ENCODE measurements at regions not wholly inside any gene's neighbourhood (a gene's known extent, or its start where the extent isn't known, plus 50 kb on each side); places are given as distances from the start of the nearest gene placed in this dataset.

DNA sequence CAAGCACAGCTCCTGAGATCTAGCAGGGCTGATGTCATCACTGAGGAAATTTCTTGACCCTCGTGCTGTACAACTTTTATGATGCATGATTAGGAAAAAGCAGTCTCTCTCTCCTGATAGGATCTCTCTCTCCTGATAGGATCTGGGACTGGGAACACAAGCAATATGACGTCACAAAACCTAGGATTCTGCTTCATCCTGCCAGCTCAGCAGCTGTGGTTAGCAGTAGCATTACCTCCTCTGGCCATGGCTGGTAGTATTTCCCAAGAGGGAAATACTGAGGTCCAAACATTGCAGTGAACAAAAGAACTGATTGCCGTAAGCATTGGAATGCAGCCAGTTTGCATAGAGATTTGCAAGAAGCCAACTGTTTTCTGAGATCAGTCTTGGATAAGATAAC is 521.2 kb upstream of the POU3F3 start:
- no peak for DNase-seq

- no peak for DNase-seq
Observed at GRCh38 chr2:104337869-104338268, 516.0 kb upstream of the POU3F3 start.

- no peak for DNase-seq
Observed at GRCh38 chr2:104340162-104340561, 513.8 kb upstream of the POU3F3 start.

- DNase-seq, result no peak
Observed at GRCh38 chr2:104340879-104341828, 512.8 kb upstream of the POU3F3 start.

DNA sequence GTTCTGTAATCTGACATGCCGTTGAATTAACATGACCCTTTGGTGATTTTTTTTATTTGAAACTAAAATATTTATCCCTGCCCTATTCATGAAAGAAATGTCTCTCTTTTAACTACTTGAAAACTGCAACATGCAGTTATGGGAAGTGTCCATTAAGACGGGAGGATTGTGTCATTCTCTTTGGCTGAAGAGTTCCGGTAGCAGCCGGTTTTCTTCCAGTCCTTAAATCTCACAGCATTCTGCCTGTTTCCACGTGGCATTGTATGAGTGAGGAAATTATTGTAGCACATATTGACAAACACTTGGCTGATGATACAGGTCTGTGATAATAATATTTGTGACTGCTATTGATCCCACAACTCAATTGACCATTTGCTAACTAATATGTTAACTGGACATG is 509.6 kb upstream of the POU3F3 start:
- DNase-seq, result no peak

- DNase-seq, result no peak
Observed at GRCh38 chr2:104344985-104345384, 508.9 kb upstream of the POU3F3 start.

DNA sequence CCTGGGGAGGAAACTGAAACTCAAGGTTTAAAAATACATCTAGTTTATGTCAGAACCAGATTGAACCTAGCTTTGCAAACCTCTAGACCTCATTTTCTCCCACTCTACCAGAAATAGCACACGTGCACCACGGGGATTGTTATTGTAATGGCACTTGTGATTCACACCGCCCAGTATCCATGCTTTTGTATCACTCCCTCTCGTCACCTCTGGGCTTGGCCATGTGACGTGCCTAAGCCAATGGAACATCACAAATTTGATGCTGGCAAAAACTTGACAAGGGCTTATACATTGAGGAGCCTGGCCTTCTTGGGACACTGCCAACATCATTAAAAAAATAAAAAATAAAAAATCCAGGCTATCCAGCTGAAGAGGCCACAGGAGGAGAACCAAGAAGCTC is 495.8 kb upstream of the POU3F3 start:
- no peak for DNase-seq

GRCh38 chr2:104361414-104361813 is 492.5 kb upstream of the POU3F3 start:
- no peak for DNase-seq

DNA sequence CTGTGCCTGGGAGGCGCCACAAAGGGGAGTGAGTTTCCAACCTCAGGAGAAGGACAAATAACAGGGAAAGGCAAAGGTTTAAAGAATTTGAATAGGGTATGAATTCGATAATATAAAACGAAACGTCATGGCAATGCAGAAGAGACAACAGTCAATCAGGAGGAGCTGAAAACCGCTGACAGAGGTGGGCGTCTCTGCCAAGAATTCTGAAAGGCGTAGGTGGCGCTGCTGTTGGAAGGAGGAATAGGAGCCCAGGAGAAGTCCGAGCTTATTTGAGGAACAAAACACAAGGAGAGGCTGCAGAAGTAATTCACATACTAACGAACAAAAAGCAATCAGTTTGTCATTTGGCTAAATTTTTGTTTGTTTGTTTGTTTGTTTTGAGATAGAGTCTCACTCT is 485.8 kb upstream of the POU3F3 start:
- no peak for DNase-seq

GRCh38 chr2:104371087-104371781 is 482.7 kb upstream of the POU3F3 start:
- no peak for DNase-seq

- DNase-seq, result no peak
Observed at GRCh38 chr2:104375206-104375605, 478.7 kb upstream of the POU3F3 start.

GRCh38 chr2:104378853-104379374 is 475.0 kb upstream of the POU3F3 start:
- no peak for DNase-seq

GRCh38 chr2:104384961-104385360 is 469.0 kb upstream of the POU3F3 start:
- no peak for DNase-seq

DNA sequence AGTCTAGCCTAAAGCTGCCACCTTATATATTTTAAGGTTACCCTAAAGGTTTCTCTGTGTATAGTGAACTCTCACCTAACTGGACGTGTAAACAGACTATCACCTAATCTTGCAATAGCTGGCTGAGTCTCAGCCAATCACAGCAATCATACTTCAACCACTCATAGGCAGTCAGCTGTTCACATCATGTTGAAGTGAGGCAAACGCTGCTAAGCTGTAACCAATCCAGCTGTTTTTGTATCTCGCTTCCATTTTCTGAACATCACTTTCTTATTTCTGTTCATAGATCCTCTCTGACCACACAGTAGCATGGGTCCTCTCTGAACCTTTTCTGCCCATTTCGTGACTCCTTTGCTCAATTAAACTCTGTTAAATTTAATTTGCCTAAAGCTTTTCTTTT is 468.2 kb upstream of the POU3F3 start:
- DNase-seq, result no peak

- DNase-seq, result no peak
Observed at GRCh38 chr2:104388296-104388695, 465.6 kb upstream of the POU3F3 start.

DNA sequence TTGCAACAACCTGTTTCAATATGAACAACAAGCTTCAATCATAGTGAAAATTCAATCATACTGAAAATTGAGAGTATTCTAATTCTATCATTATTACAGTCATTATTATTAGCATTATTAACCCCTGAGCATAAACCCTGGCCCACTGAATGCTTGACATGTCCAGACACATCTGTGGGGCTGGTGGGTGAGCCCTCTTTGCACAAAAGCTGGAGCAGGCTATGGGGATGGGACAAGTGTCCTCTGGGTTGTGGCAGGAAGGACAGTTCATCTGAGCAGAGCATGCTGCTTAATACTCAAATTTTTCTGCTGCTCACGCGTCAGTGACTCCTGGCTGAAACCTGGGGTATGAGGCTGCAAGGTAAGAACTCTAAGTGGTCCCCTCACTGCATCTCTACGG is 451.1 kb upstream of the POU3F3 start:
- DNase-seq, result no peak

GRCh38 chr2:104404526-104404925 is 449.4 kb upstream of the POU3F3 start:
- DNase-seq, result no peak

GRCh38 chr2:104405623-104406022 is 448.3 kb upstream of the POU3F3 start:
- no peak for DNase-seq

- DNase-seq, result no peak
Observed at GRCh38 chr2:104406261-104406726, 447.6 kb upstream of the POU3F3 start.

- DNase-seq, result no peak
Observed at GRCh38 chr2:104407641-104408040, 446.3 kb upstream of the POU3F3 start.

DNA sequence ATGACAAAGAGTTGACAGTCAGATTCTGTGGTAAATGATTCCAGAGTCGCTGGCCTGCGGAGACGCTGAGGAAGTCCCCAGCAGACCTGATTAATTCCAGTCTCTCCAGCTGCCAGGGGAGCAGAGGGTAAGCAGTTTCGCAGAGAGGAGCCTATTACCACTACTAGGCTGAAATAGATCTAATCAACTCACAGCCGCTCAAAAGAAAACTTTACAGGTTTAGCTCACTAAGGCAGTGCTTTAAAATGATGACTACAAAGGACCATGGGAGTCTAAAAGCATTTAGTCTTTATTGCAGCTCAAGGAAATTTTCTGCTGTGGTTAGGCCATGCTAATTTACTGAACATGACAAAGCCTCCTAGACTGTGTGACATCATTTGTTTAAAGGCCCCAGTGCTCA is 445.6 kb upstream of the POU3F3 start:
- DNase-seq, result no peak

DNA sequence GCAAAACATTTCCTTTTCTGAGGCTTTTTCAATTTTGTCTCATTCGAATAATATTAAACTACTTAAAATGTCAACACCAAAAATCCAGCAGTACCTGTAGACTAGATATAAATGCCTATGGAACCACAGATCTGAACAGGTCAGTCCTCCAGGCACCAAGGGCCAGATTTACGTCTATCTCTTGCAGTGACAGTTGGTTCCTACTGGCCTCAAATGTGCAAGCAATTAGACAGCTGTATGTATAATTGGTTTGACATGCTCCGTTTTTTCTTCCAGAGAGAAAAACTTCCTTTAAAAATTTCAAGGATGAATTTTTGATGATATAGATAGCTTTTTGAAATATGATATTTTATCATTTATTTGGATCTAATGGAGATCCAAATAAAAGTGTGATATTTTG is 443.8 kb upstream of the POU3F3 start:
- DNase-seq, result no peak

GRCh38 chr2:104412384-104412783 is 441.5 kb upstream of the POU3F3 start:
- DNase-seq, result no peak

GRCh38 chr2:104413890-104414289 is 440.0 kb upstream of the POU3F3 start:
- DNase-seq, result no peak

Measured in NK-92 treated with Interleukin-12 subunit alpha and Interleukin-12 subunit beta, amount 100 ng/mL, for 24 hours (cell line).